ENCODE measurements at regions not wholly inside any gene's neighbourhood (a gene's known extent, or its start where the extent isn't known, plus 50 kb on each side); places are given as distances from the start of the nearest gene placed in this dataset.
"Not testable (repeated sequence)": the region's sequence is repeated elsewhere in the genome, so short reads cannot be mapped to it uniquely, and the experiment has no call there.

GRCh38 chr3:115204475-115204874 lies 57.4 kb upstream of the ZBTB20 start:
- no peak for DNase-seq

- no peak for DNase-seq
Measured at GRCh38 chr3:115208066-115208750, 61.1 kb upstream of the ZBTB20 start.

- no peak for DNase-seq
Measured at GRCh38 chr3:115211810-115212492, 64.9 kb upstream of the ZBTB20 start.

GRCh38 chr3:115212615-115213014 lies 65.5 kb upstream of the ZBTB20 start:
- no peak for DNase-seq

- not testable (repeated sequence) for DNase-seq
Measured at GRCh38 chr3:115213052-115213451, 66.0 kb upstream of the ZBTB20 start.

- DNase-seq: no peak
Measured at GRCh38 chr3:115217292-115217677, 70.2 kb upstream of the ZBTB20 start.

- DNase-seq: peak; percentile 67
Measured at GRCh38 chr3:115217678-115218451, 70.8 kb upstream of the ZBTB20 start.

- no peak for DNase-seq
Measured at GRCh38 chr3:115218859-115219258, 71.8 kb upstream of the ZBTB20 start.

GRCh38 chr3:115224687-115225086 lies 77.6 kb upstream of the ZBTB20 start:
- DNase-seq: no peak

GRCh38 chr3:115226844-115227445 lies 79.9 kb upstream of the ZBTB20 start:
- DNase-seq: peak; percentile 61

GRCh38 chr3:115227461-115227860 lies 80.4 kb upstream of the ZBTB20 start:
- peak; percentile 80 for DNase-seq

- no peak for DNase-seq
Measured at GRCh38 chr3:115228266-115228665, 81.2 kb upstream of the ZBTB20 start.

- DNase-seq: no peak
Measured at GRCh38 chr3:115232167-115232566, 85.1 kb upstream of the ZBTB20 start.

- no peak for DNase-seq
Measured at GRCh38 chr3:115233021-115233420, 85.9 kb upstream of the ZBTB20 start.

- DNase-seq: no peak
Measured at GRCh38 chr3:115236496-115236895, 89.4 kb upstream of the ZBTB20 start.

GRCh38 chr3:115239717-115240116 lies 92.6 kb upstream of the ZBTB20 start:
- DNase-seq: peak; percentile 98

GRCh38 chr3:115244350-115244749 lies 97.3 kb upstream of the ZBTB20 start:
- DNase-seq: no peak

- peak; percentile 94 for DNase-seq
Measured at GRCh38 chr3:115245438-115245837, 98.3 kb upstream of the ZBTB20 start.

GRCh38 chr3:115245899-115246298 lies 98.8 kb upstream of the ZBTB20 start:
- DNase-seq: no peak

GRCh38 chr3:115246461-115247020 lies 99.5 kb upstream of the ZBTB20 start:
- no peak for DNase-seq

GRCh38 chr3:115248274-115248673 lies 101.2 kb upstream of the ZBTB20 start:
- DNase-seq: peak; percentile 47

GRCh38 chr3:115251509-115251908 lies 104.4 kb upstream of the ZBTB20 start:
- DNase-seq: peak; percentile 43

- no peak for DNase-seq
Measured at GRCh38 chr3:115252679-115253078, 105.6 kb upstream of the ZBTB20 start.

Data from fibroblast of skin of right quadriceps (primary cell).